CD8-positive, alpha-beta memory T cell (primary cell): ENCODE measurements at regions not wholly inside any gene's neighbourhood (a gene's known extent, or its start where the extent isn't known, plus 50 kb on each side); places are given as distances from the start of the nearest gene placed in this dataset.

Experiments used
- CTCF ChIA-PET: fragments of 350-600 bp; sonication (Branson Sonifier 250); formaldehyde crosslinking; loops from one replicate; lab custom pipeline; 2021; ENCODE audit warnings: antibody characterized with exemption; lab: Charles Lee
- POLR2A ChIA-PET: fragments of 350-600 bp; sonication (Branson Sonifier 250); formaldehyde crosslinking; loops from one replicate; lab custom pipeline; 2021; ENCODE audit warnings: antibody characterized with exemption; lab: Charles Lee
- DNase-seq, 5 donors: peaks; one replicate each; pipeline versions ENCODE4 v3.0.0 to v3.0.0-alpha.2; 2020 to 2022; ENCODE audit warnings: mixed read lengths in 1 of 5
- H3K27ac ChIP-seq: one replicate; pipeline ENCODE4 v1.7.0; 2013; ENCODE audit warnings: low read depth, mild to moderate bottlenecking, low read length, moderate library complexity
- H3K27me3 ChIP-seq: 2 replicates; pipeline ENCODE4 v1.7.0; 2013; ENCODE audit warnings: low read length, mild to moderate bottlenecking; ENCODE audit not compliant: insufficient read depth, poor library complexity, severe bottlenecking
- H3K36me3 ChIP-seq: 2 replicates; pipeline ENCODE4 v1.7.0; 2013; ENCODE audit warnings: mild to moderate bottlenecking, low read length, moderate library complexity; ENCODE audit not compliant: insufficient read depth
- H3K4me1 ChIP-seq: 2 replicates; pipeline ENCODE4 v1.7.0; 2013; ENCODE audit warnings: mild to moderate bottlenecking, low read length, moderate library complexity; ENCODE audit not compliant: insufficient read depth
- H3K4me3 ChIP-seq: 2 replicates; pipeline ENCODE4 v1.7.0; 2013; ENCODE audit warnings: mild to moderate bottlenecking, low read length
- H3K9me3 ChIP-seq: 2 replicates; pipeline ENCODE4 v1.7.0; 2013; ENCODE audit warnings: mild to moderate bottlenecking, low read length
- H3K27ac Mint-ChIP-seq, 8 donors: one replicate each; pipeline ENCODE4 v1.8.0; 2020 to 2021; ENCODE audit warnings: mixed read lengths in 8 of 8, mild to moderate bottlenecking in 6 of 8, inconsistent platforms in 3 of 8, moderate library complexity in 3 of 8
- H3K27me3 Mint-ChIP-seq, 2 donors: one replicate each; pipeline ENCODE4 v1.8.0; 2020 to 2021; ENCODE audit warnings: mixed read lengths in 2 of 2, mild to moderate bottlenecking in 1 of 2, moderate library complexity in 1 of 2
- H3K36me3 Mint-ChIP-seq, 3 donors: one replicate each; pipeline ENCODE4 v1.8.0; 2020 to 2021; ENCODE audit warnings: mixed read lengths in 3 of 3, inconsistent platforms in 1 of 3, mild to moderate bottlenecking in 1 of 3
- H3K4me1 Mint-ChIP-seq, 3 donors: one replicate each; pipeline ENCODE4 v1.8.0; 2020 to 2021; ENCODE audit warnings: mixed read lengths in 3 of 3, inconsistent platforms in 1 of 3, mild to moderate bottlenecking in 1 of 3
- H3K4me3 Mint-ChIP-seq, 7 donors: one replicate each; pipeline ENCODE4 v1.8.0; 2020 to 2021; ENCODE audit warnings: mixed read lengths in 7 of 7, mild to moderate bottlenecking in 6 of 7, moderate library complexity in 4 of 7, inconsistent platforms in 2 of 7
- H3K9me3 Mint-ChIP-seq, 5 donors: one replicate each; pipeline ENCODE4 v1.8.0; 2020 to 2022; ENCODE audit warnings: mixed read lengths in 5 of 5, mild to moderate bottlenecking in 3 of 5, moderate library complexity in 2 of 5, inconsistent platforms in 1 of 5

- H3K4me3 ChIP-seq: no peak overlapping the region
- Mint-ChIP-seq H3K27me3 (peaks cover 0 to 1% of the 10 kb centered on the region in 2 donors), H3K36me3 (no peaks in the 10 kb centered on the region), H3K4me3 (no peak overlapping the region), H3K4me1 (no peaks in the 10 kb centered on the region), H3K27ac (no peak overlapping the region), H3K9me3 (no peaks in the 10 kb centered on the region)
- DNase-seq: no peak
- H3K4me1 ChIP-seq: no peaks in the 10 kb centered on the region
- no peak overlapping the region for H3K27ac ChIP-seq
- no peaks in the 10 kb centered on the region for H3K27me3 ChIP-seq
- no peaks in the 10 kb centered on the region for H3K9me3 ChIP-seq
- CTCF ChIA-PET: no interaction called here
- POLR2A ChIA-PET: no interaction called here
- no peaks in the 10 kb centered on the region for H3K36me3 ChIP-seq
Observed at GRCh38 chr5:163612358-163613149, 107.1 kb downstream of the MAT2B start.

GRCh38 chr5:163613150-163613442 lies 107.7 kb downstream of the MAT2B start:
- no peaks in the 10 kb centered on the region for H3K4me1 Mint-ChIP-seq
- no peak overlapping the region for H3K4me3 Mint-ChIP-seq
- no peak overlapping the region for H3K4me3 ChIP-seq
- H3K36me3 ChIP-seq: no peaks in the 10 kb centered on the region
- no peaks in the 10 kb centered on the region for H3K4me1 ChIP-seq
- no peak overlapping the region for H3K27ac ChIP-seq
- ChIA-PET CTCF (no interaction called here), POLR2A (no interaction called here)
- H3K27me3 Mint-ChIP-seq: peaks cover 0 to 1% of the 10 kb centered on the region in 2 donors
- no peak overlapping the region for H3K27ac Mint-ChIP-seq
- DNase-seq: no peak
- no peaks in the 10 kb centered on the region for H3K9me3 Mint-ChIP-seq
- no peaks in the 10 kb centered on the region for H3K9me3 ChIP-seq
- H3K36me3 Mint-ChIP-seq: no peaks in the 10 kb centered on the region
- no peaks in the 10 kb centered on the region for H3K27me3 ChIP-seq

GRCh38 chr5:163614787-163615186 lies 109.4 kb downstream of the MAT2B start:
- no peak overlapping the region for H3K4me3 Mint-ChIP-seq
- H3K27me3 ChIP-seq: no peaks in the 10 kb centered on the region
- no peak overlapping the region for H3K4me3 ChIP-seq
- no peak for DNase-seq
- no peak overlapping the region for H3K27ac ChIP-seq
- H3K27me3 Mint-ChIP-seq: peaks cover 0 to 3% of the 10 kb centered on the region in 2 donors
- no peaks in the 10 kb centered on the region for H3K36me3 Mint-ChIP-seq
- H3K36me3 ChIP-seq: no peaks in the 10 kb centered on the region
- POLR2A ChIA-PET: no interaction called here
- H3K27ac Mint-ChIP-seq: no peak overlapping the region
- H3K4me1 Mint-ChIP-seq: no peaks in the 10 kb centered on the region
- H3K9me3 Mint-ChIP-seq: peaks cover 0 to 2% (median 0%) of the 10 kb centered on the region in 5 donors
- no peaks in the 10 kb centered on the region for H3K9me3 ChIP-seq
- no peaks in the 10 kb centered on the region for H3K4me1 ChIP-seq
- CTCF ChIA-PET: no interaction called here

- peaks cover 0 to 3% of the 10 kb centered on the region in 2 donors for H3K27me3 Mint-ChIP-seq
Observed at GRCh38 chr5:163619273-163619934, 114.0 kb downstream of the MAT2B start.

GRCh38 chr5:163619951-163620350 lies 114.5 kb downstream of the MAT2B start:
- DNase-seq: no peak
- no peaks in the 10 kb centered on the region for H3K36me3 Mint-ChIP-seq
- Histone ChIP-seq H3K36me3 (no peaks in the 10 kb centered on the region), H3K9me3 (no peaks in the 10 kb centered on the region), H3K27me3 (no peaks in the 10 kb centered on the region), H3K4me1 (no peaks in the 10 kb centered on the region), H3K27ac (no peak overlapping the region), H3K4me3 (no peak overlapping the region)
- no peak overlapping the region for H3K27ac Mint-ChIP-seq
- H3K4me1 Mint-ChIP-seq: no peaks in the 10 kb centered on the region
- peaks cover 0 to 2% (median 0%) of the 10 kb centered on the region in 5 donors for H3K9me3 Mint-ChIP-seq
- H3K27me3 Mint-ChIP-seq: peaks cover 0 to 3% of the 10 kb centered on the region in 2 donors
- POLR2A ChIA-PET: no interaction called here
- CTCF ChIA-PET: no interaction called here
- H3K4me3 Mint-ChIP-seq: no peak overlapping the region

More at GRCh38 chr5:163619273-163619934, 114.0 kb downstream of the MAT2B start:
- no peaks in the 10 kb centered on the region for H3K9me3 ChIP-seq
- ChIA-PET CTCF (no interaction called here), POLR2A (no interaction called here)
- H3K27ac ChIP-seq: no peak overlapping the region
- Mint-ChIP-seq H3K4me3 (no peak overlapping the region), H3K27ac (no peak overlapping the region), H3K9me3 (peaks cover 0 to 2% (median 0%) of the 10 kb centered on the region in 5 donors), H3K4me1 (no peaks in the 10 kb centered on the region), H3K36me3 (no peaks in the 10 kb centered on the region)
- no peak overlapping the region for H3K4me3 ChIP-seq
- no peak for DNase-seq
- no peaks in the 10 kb centered on the region for H3K4me1 ChIP-seq
- H3K27me3 ChIP-seq: no peaks in the 10 kb centered on the region
- no peaks in the 10 kb centered on the region for H3K36me3 ChIP-seq

GRCh38 chr5:163622799-163623198 lies 117.4 kb downstream of the MAT2B start:
- H3K36me3 ChIP-seq: no peaks in the 10 kb centered on the region
- no peaks in the 10 kb centered on the region for H3K4me1 ChIP-seq
- ChIA-PET CTCF (no interaction called here), POLR2A (no interaction called here)
- Mint-ChIP-seq H3K27ac (no peak overlapping the region), H3K9me3 (peaks cover 0 to 2% (median 0%) of the 10 kb centered on the region in 5 donors), H3K36me3 (no peaks in the 10 kb centered on the region), H3K27me3 (peaks cover 0 to 5% of the 10 kb centered on the region in 2 donors), H3K4me3 (no peak overlapping the region), H3K4me1 (no peaks in the 10 kb centered on the region)
- H3K27me3 ChIP-seq: no peaks in the 10 kb centered on the region
- no peak for DNase-seq
- H3K27ac ChIP-seq: no peak overlapping the region
- no peak overlapping the region for H3K4me3 ChIP-seq
- H3K9me3 ChIP-seq: no peaks in the 10 kb centered on the region

- no peaks in the 10 kb centered on the region for H3K4me1 Mint-ChIP-seq
Observed at GRCh38 chr5:163623524-163623923, 118.1 kb downstream of the MAT2B start.

GRCh38 chr5:163623986-163624385 lies 118.6 kb downstream of the MAT2B start:
- Mint-ChIP-seq H3K36me3 (no peaks in the 10 kb centered on the region), H3K27me3 (peaks cover 0 to 5% of the 10 kb centered on the region in 2 donors), H3K27ac (no peak overlapping the region), H3K4me3 (no peak overlapping the region), H3K4me1 (no peaks in the 10 kb centered on the region), H3K9me3 (peaks cover 0 to 6% (median 0%) of the 10 kb centered on the region in 5 donors)
- no peaks in the 10 kb centered on the region for H3K27me3 ChIP-seq
- H3K36me3 ChIP-seq: no peaks in the 10 kb centered on the region
- H3K4me1 ChIP-seq: no peaks in the 10 kb centered on the region
- H3K9me3 ChIP-seq: no peaks in the 10 kb centered on the region
- ChIA-PET CTCF (no interaction called here), POLR2A (no interaction called here)
- no peak overlapping the region for H3K27ac ChIP-seq
- H3K4me3 ChIP-seq: no peak overlapping the region
- no peak for DNase-seq

More at GRCh38 chr5:163623524-163623923, 118.1 kb downstream of the MAT2B start:
- no peak overlapping the region for H3K27ac Mint-ChIP-seq
- H3K4me3 Mint-ChIP-seq: no peak overlapping the region
- H3K4me1 ChIP-seq: no peaks in the 10 kb centered on the region
- H3K36me3 ChIP-seq: no peaks in the 10 kb centered on the region
- no peak overlapping the region for H3K4me3 ChIP-seq
- no peak overlapping the region for H3K27ac ChIP-seq
- no peaks in the 10 kb centered on the region for H3K27me3 ChIP-seq
- no peak for DNase-seq
- peaks cover 0 to 5% of the 10 kb centered on the region in 2 donors for H3K27me3 Mint-ChIP-seq
- ChIA-PET CTCF (no interaction called here), POLR2A (no interaction called here)
- no peaks in the 10 kb centered on the region for H3K36me3 Mint-ChIP-seq
- H3K9me3 ChIP-seq: no peaks in the 10 kb centered on the region
- peaks cover 0 to 4% (median 0%) of the 10 kb centered on the region in 5 donors for H3K9me3 Mint-ChIP-seq
